ENCODE measurements at regions not wholly inside any gene's neighbourhood (a gene's known extent, or its start where the extent isn't known, plus 50 kb on each side); places are given as distances from the start of the nearest gene placed in this dataset.

DNA sequence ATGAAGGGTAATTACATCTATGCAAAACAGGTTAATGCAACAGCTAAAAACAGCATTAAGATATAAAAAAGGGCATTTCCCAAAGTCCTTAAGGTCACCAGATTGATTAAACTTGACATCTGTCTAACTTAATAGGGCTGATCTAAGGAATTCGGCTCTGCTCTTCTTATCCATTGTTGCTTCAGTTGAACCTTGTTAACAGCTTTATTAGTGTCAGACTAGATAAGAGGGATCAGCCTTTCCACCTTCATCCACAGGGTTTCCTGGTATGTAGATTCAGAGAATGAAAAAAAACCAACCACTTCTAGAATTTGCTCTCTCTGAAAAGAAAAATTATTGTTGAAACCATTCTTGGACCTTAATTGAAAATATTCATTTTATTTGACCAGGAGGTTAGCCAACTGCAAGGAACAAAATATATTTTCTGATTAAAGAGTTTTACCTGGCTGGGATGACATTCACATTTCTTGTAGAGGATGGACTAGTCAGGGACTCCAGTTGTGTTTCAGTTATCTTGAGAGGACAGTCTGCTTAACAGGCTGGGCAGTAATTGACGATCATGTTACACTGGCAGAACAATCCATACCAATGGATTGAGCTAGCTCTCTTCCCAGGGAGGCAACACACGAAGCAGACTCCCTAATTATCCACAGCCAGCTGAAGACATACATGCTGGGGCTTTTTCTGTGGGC lies 357.4 kb upstream of the ACVR2A start:
- TF ChIP-seq CTCF (IDR thresholded peaks at IDR 0.05) (no peak), POLR2AphosphoS5 (IDR thresholded peaks at IDR 0.05; ENCODE audit: low read depth, low read length) (no peak)
